ENCODE measurements at regions not wholly inside any gene's neighbourhood (a gene's known extent, or its start where the extent isn't known, plus 50 kb on each side); places are given as distances from the start of the nearest gene placed in this dataset.

DNA sequence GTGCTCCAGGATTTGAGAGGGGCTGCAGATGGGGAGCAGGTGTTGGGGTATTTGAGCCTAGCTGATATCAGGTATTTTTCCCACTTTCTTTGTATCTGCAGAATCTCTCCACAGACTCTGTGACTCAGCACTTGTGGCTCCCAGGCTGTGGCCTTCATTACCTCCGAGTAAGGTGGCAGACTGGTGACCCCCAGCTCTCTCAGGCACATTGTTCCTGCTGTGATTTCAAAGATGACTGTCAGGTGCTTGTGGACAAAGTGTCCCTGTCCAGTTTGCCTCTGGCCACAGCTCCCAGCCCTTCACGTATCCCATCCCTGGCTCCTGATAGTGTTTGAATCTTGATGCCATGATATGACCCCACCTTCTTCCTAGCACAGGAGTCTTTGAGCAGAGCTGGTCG lies 396.8 kb upstream of the PODXL start:
- Histone ChIP-seq H3K4me3 (ENCODE audit: low read depth in 2 of 2, low read length in 1 of 2) (no peak overlapping the region), H2AFZ (ENCODE audit: low read depth) (no peak overlapping the region), H3K4me1 (ENCODE audit: control insufficient read depth in 1 of 2, insufficient read depth in 2 of 2, low read depth in 1 of 2, low read length in 1 of 2) (peaks cover 5 to 21% of the 10 kb centered on the region in 2 experiments; a peak in 3 of 4 replicates), H3K9me3 (no peaks in the 10 kb centered on the region), H3F3A (replicated peaks; ENCODE audit: insufficient read depth) (peaks cover 22% of the 10 kb centered on the region), H3K9ac (no peak overlapping the region), H3K36me3 (replicated peaks in 1 of 2; ENCODE audit: control insufficient read depth in 1 of 2, insufficient read depth in 2 of 2, low read length in 1 of 2) (peaks cover 0 to 26% of the 10 kb centered on the region in 2 experiments), H3K79me2 (ENCODE audit: insufficient read depth) (no peaks in the 10 kb centered on the region), H3K4me2 (no peak overlapping the region), H3K27ac (ENCODE audit: low read depth in 2 of 2, low read length in 1 of 2) (no peak overlapping the region), H3K9me2 (no peaks in the 10 kb centered on the region), H3K27me3 (ENCODE audit: insufficient read depth) (no peaks in the 10 kb centered on the region), H4K20me1 (ENCODE audit: insufficient read depth) (no peaks in the 10 kb centered on the region)
- TF ChIP-seq SMC3 (IDR thresholded peaks at IDR 0.05; ENCODE audit: low read depth, low read length) = no peak
- TF ChIP-seq TCF12 (IDR thresholded peaks at IDR 0.05) = no peak
- DNase-seq = no peak
- WGBS (ENCODE audit: low lambda C conversion rate) = 79% methylated on average over 3 of the region's 3 CpGs
- ChIA-PET POLR2A (no interaction called here), CTCF (interaction anchor here (0.8 to 8.2 kb wide), 6 partner anchors 8 to 366 kb away, joined by 3 to 60 read pairs (median 4); no protein-coding TSS in a partner anchor)

- H3K9me3 ChIP-seq = no peaks in the 10 kb centered on the region
- H3F3A ChIP-seq (replicated peaks; ENCODE audit: insufficient read depth) = peaks cover 23% of the 10 kb centered on the region
- H3K4me1 ChIP-seq (ENCODE audit: control insufficient read depth in 1 of 2, insufficient read depth in 2 of 2, low read depth in 1 of 2, low read length in 1 of 2) = peaks cover 5 to 28% of the 10 kb centered on the region in 2 experiments; a peak in 3 of 4 replicates
- peaks cover 0 to 26% of the 10 kb centered on the region in 2 experiments for H3K36me3 ChIP-seq (replicated peaks in 1 of 2; ENCODE audit: control insufficient read depth in 1 of 2, insufficient read depth in 2 of 2, low read length in 1 of 2)
- WGBS (ENCODE audit: low lambda C conversion rate) = 90% methylated on average over 8 of the region's 8 CpGs
- no peak overlapping the region for H3K9ac ChIP-seq
- no peak overlapping the region for H3K4me2 ChIP-seq
- no peaks in the 10 kb centered on the region for H3K9me2 ChIP-seq
- no peaks in the 10 kb centered on the region for H3K27me3 ChIP-seq (ENCODE audit: insufficient read depth)
- H3K79me2 ChIP-seq (ENCODE audit: insufficient read depth) = no peaks in the 10 kb centered on the region
- H4K20me1 ChIP-seq (ENCODE audit: insufficient read depth) = no peaks in the 10 kb centered on the region
- DNase-seq = no peak
- CTCF ChIA-PET = interaction anchor here (0.8 to 1.3 kb wide), 3 partner anchors 45 to 366 kb away, joined by 3 to 5 read pairs (median 4); no protein-coding TSS in a partner anchor
- no peak for TF ChIP-seq FOSL2 (IDR thresholded peaks at IDR 0.05; ENCODE audit: borderline replicate concordance, low read depth)
- TF ChIP-seq EZH2phosphoT487 (IDR thresholded peaks at IDR 0.05; ENCODE audit: borderline replicate concordance, low read depth) = no peak
- no peak for TF ChIP-seq REST (IDR thresholded peaks at IDR 0.05; ENCODE audit: low read depth, low read length)
- TF ChIP-seq, protein P1, sequence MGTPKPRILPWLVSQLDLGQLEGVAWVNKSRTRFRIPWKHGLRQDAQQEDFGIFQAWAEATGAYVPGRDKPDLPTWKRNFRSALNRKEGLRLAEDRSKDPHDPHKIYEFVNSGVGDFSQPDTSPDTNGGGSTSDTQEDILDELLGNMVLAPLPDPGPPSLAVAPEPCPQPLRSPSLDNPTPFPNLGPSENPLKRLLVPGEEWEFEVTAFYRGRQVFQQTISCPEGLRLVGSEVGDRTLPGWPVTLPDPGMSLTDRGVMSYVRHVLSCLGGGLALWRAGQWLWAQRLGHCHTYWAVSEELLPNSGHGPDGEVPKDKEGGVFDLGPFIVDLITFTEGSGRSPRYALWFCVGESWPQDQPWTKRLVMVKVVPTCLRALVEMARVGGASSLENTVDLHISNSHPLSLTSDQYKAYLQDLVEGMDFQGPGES (IDR thresholded peaks at IDR 0.05; ENCODE audit: low read depth, low read length) = no peak
- TF ChIP-seq, protein P2, sequence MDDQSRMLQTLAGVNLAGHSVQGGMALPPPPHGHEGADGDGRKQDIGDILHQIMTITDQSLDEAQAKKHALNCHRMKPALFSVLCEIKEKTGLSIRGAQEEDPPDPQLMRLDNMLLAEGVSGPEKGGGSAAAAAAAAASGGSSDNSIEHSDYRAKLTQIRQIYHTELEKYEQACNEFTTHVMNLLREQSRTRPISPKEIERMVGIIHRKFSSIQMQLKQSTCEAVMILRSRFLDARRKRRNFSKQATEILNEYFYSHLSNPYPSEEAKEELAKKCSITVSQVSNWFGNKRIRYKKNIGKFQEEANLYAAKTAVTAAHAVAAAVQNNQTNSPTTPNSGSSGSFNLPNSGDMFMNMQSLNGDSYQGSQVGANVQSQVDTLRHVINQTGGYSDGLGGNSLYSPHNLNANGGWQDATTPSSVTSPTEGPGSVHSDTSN (IDR thresholded peaks at IDR 0.05) = no peak
- no peak overlapping the region for H3K4me3 ChIP-seq (ENCODE audit: low read depth in 2 of 2, low read length in 1 of 2)
- POLR2A ChIA-PET = no interaction called here
- H2AFZ ChIP-seq (ENCODE audit: low read depth) = no peak overlapping the region
- no peak overlapping the region for H3K27ac ChIP-seq (ENCODE audit: low read depth in 2 of 2, low read length in 1 of 2)
These were observed 395.9 kb upstream of the PODXL start for GRCh38 chr7:131952365-131952764.

All from SK-N-SH (cell line).